ENCODE measurements at regions not wholly inside any gene's neighbourhood (a gene's known extent, or its start where the extent isn't known, plus 50 kb on each side); places are given as distances from the start of the nearest gene placed in this dataset.

GRCh38 chr20:53753880-53754459 lies 160.3 kb upstream of the ZNF217 start:
- TF ChIP-seq CTCF (IDR thresholded peaks at IDR 0.05), result no peak
- no peak for TF ChIP-seq POLR2A (IDR thresholded peaks at IDR 0.05)

All from body of pancreas (tissue), 4 donors.